Inflammatory macrophage treated with lipopolysaccharide for 4 hours (primary cell): ENCODE measurements at regions not wholly inside any gene's neighbourhood (a gene's known extent, or its start where the extent isn't known, plus 50 kb on each side); places are given as distances from the start of the nearest gene placed in this dataset.

Experiments used
- DNase-seq: peaks from one replicate; pipeline ENCODE4 v3.0.0-alpha.2; 2020

- no peak for DNase-seq
Measured at GRCh38 chr9:96183751-96184150, 118.2 kb downstream of the HSD17B3 start.

GRCh38 chr9:96178153-96178552, 123.8 kb downstream of the HSD17B3 start:
- DNase-seq = no peak

GRCh38 chr9:96177719-96178028, 124.3 kb downstream of the HSD17B3 start:
- DNase-seq = no peak

GRCh38 chr9:96177005-96177718, 124.8 kb downstream of the HSD17B3 start:
- DNase-seq = no peak

- DNase-seq = no peak
Measured at GRCh38 chr9:96175796-96176195, 126.2 kb downstream of the HSD17B3 start.

- DNase-seq = no peak
Measured at GRCh38 chr9:96175001-96175400, 127.0 kb downstream of the HSD17B3 start.

- no peak for DNase-seq
Measured at GRCh38 chr9:96174371-96174770, 127.6 kb downstream of the HSD17B3 start.

- DNase-seq = no peak
Measured at GRCh38 chr9:96173640-96174039, 128.3 kb downstream of the HSD17B3 start.

- DNase-seq = no peak
Measured at GRCh38 chr9:96172797-96173196, 129.2 kb downstream of the HSD17B3 start.

- DNase-seq = no peak
Measured at GRCh38 chr9:96171728-96172127, 130.2 kb downstream of the HSD17B3 start.

GRCh38 chr9:96169901-96170300, 132.1 kb downstream of the HSD17B3 start:
- DNase-seq = no peak

- DNase-seq = no peak
Measured at GRCh38 chr9:96169484-96169883, 132.5 kb downstream of the HSD17B3 start.

- no peak for DNase-seq
Measured at GRCh38 chr9:96168882-96169281, 133.1 kb downstream of the HSD17B3 start.

GRCh38 chr9:96167011-96167410, 135.0 kb downstream of the HSD17B3 start:
- no peak for DNase-seq

- no peak for DNase-seq
Measured at GRCh38 chr9:96164268-96164683, 137.7 kb downstream of the HSD17B3 start.

GRCh38 chr9:96163712-96164111, 138.3 kb downstream of the HSD17B3 start:
- DNase-seq = no peak

GRCh38 chr9:96163161-96163560, 138.8 kb downstream of the HSD17B3 start:
- DNase-seq = peak; percentile 15

GRCh38 chr9:96161819-96162218, 140.2 kb downstream of the HSD17B3 start:
- no peak for DNase-seq

GRCh38 chr9:96160866-96161265, 141.1 kb downstream of the HSD17B3 start:
- no peak for DNase-seq

GRCh38 chr9:96160168-96160567, 141.8 kb downstream of the HSD17B3 start:
- DNase-seq = no peak

- no peak for DNase-seq
Measured at GRCh38 chr9:96159596-96159995, 142.4 kb downstream of the HSD17B3 start.

GRCh38 chr9:96158909-96159575, 142.9 kb downstream of the HSD17B3 start:
- peak; percentile 22 for DNase-seq

GRCh38 chr9:96158147-96158546, 143.8 kb downstream of the HSD17B3 start:
- no peak for DNase-seq

GRCh38 chr9:96157675-96158074, 144.3 kb downstream of the HSD17B3 start:
- no peak for DNase-seq
